PC-9 (cell line): ENCODE measurements at regions not wholly inside any gene's neighbourhood (a gene's known extent, or its start where the extent isn't known, plus 50 kb on each side); places are given as distances from the start of the nearest gene placed in this dataset.
A peak's percentile ranks its signal among the peaks of the same experiment; 100 is the strongest.

Experiments used
- BruUV-seq: library from RNA; stranded (reverse); fragments of 400-500 nt; replicated peaks from 2 replicates; lab custom pipeline; 2021; lab: Mats Ljungman, UMichigan
- CTCF ChIA-PET: fragments of 300-600 bp; sonication (Branson Sonifier 250); formaldehyde crosslinking; loops from one replicate; lab custom pipeline; 2022; ENCODE audit warnings: antibody characterized with exemption; lab: Charles Lee
- POLR2A ChIA-PET: fragments of 300-600 bp; sonication (Branson Sonifier 250); formaldehyde crosslinking; loops from one replicate; lab custom pipeline; 2022; ENCODE audit warnings: antibody characterized with exemption; ENCODE audit not compliant: unreplicated experiment; lab: Charles Lee
- DNase-seq, 2 experiments: peaks; one replicate each; pipeline versions ENCODE4 v3.0.0 to v3.0.0-alpha.2; 2015 to 2022; ENCODE audit warnings: mixed read lengths in 1 of 2
- H2AFZ ChIP-seq: fragments of 200-600 bp; sonication (generic); 2 replicates; pipeline ENCODE4 v1.8.1; 2017; ENCODE audit warnings: antibody characterized with exemption
- H3F3A ChIP-seq: fragments of 200-600 bp; sonication (generic); 2 replicates; pipeline ENCODE4 v1.8.1; 2017; ENCODE audit warnings: antibody characterized with exemption, mild to moderate bottlenecking, low read depth; ENCODE audit not compliant: insufficient read depth
- H3K27ac ChIP-seq: fragments of 200-600 bp; sonication (generic); 2 replicates; pipeline ENCODE4 v1.6.1; 2016; ENCODE audit warnings: mixed run types
- H3K27me3 ChIP-seq: fragments of 200-600 bp; sonication (generic); 2 replicates; pipeline ENCODE4 v1.6.1; 2016; ENCODE audit warnings: low read depth, mixed run types; ENCODE audit not compliant: insufficient read depth
- H3K36me3 ChIP-seq: fragments of 200-600 bp; sonication (generic); 2 replicates; pipeline ENCODE4 v1.6.1; 2016; ENCODE audit warnings: low read depth, mixed run types
- H3K4me1 ChIP-seq: fragments of 200-600 bp; sonication (generic); replicated peaks from 2 replicates; pipeline ENCODE4 v1.6.1; 2016; ENCODE audit warnings: mixed run types; ENCODE audit not compliant: insufficient read depth
- H3K4me2 ChIP-seq: fragments of 200-600 bp; sonication (generic); 2 replicates; pipeline ENCODE4 v1.6.1; 2017; ENCODE audit warnings: mixed run types
- H3K4me3 ChIP-seq: fragments of 200-600 bp; sonication (generic); 2 replicates; pipeline ENCODE4 v1.6.1; 2016; ENCODE audit warnings: mixed run types
- H3K79me2 ChIP-seq: fragments of 200-600 bp; sonication (generic); 2 replicates; pipeline ENCODE4 v1.6.1; 2017; ENCODE audit warnings: low read depth, mixed run types
- H3K9me2 ChIP-seq: fragments of 200-600 bp; sonication (generic); 2 replicates; pipeline ENCODE4 v1.8.1; 2017; ENCODE audit warnings: mild to moderate bottlenecking; ENCODE audit not compliant: insufficient read depth
- H3K9me3 ChIP-seq: fragments of 200-600 bp; sonication (generic); 2 replicates; pipeline ENCODE4 v1.8.1; 2016; ENCODE audit warnings: low read depth; ENCODE audit not compliant: insufficient read depth
- H4K20me1 ChIP-seq: fragments of 200-600 bp; sonication (generic); 2 replicates; pipeline ENCODE4 v1.8.1; 2017; ENCODE audit not compliant: insufficient read depth
- EZH2 ChIP-seq: fragments of 200-600 bp; sonication (generic); IDR thresholded peaks from 2 replicates; pipeline ENCODE4 v1.8.0; 2017; ENCODE audit warnings: antibody characterized with exemption, low read depth
- intact Hi-C: fragments of 100-400 bp; cut with micrococcal nuclease; formaldehyde crosslinking; loops from one replicate; pipeline ENCODE4 v1.10.0; 2022; ENCODE audit not compliant: unreplicated experiment
- TF ChIP-seq, protein P1 (sequence below): fragments of 200-600 bp; sonication (generic); conservative IDR thresholded peaks from 2 replicates; pipeline ENCODE4 v1.6.1; 2017; ENCODE audit warnings: mixed run types, antibody characterized with exemption, mild to moderate bottlenecking, moderate library complexity

DNA sequence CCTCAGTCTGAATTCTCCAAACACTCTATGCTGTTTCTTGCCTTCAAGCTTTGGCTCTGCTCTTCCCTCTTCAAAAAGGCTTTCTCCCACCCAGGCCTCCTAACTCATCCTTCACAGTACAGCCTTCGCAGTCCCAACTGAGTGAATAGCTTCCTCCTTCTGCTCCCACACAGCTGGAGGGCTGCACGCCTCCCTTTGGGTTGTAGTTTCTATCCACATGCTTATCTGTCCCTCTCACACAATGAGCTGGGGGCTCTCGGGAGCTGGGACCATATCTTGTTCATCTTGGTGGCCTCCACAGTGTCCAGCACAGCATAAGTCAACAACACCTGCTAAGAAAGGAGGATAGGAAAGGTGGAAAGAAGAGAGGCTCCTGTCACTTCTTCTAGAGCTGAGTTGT, 69.5 kb upstream of the XPA start:
- Histone ChIP-seq H3K36me3 (no peaks in the 10 kb centered on the region), H3F3A (no peaks in the 10 kb centered on the region), H3K4me2 (no peak overlapping the region), H3K4me1 (peaks cover 8% of the 10 kb centered on the region; the same call in 1 of the 2 replicates), H3K4me3 (no peak overlapping the region), H3K27ac (no peak overlapping the region), H3K27me3 (no peaks in the 10 kb centered on the region), H3K9me3 (no peaks in the 10 kb centered on the region), H4K20me1 (no peaks in the 10 kb centered on the region), H2AFZ (no peak overlapping the region), H3K79me2 (no peaks in the 10 kb centered on the region), H3K9me2 (no peaks in the 10 kb centered on the region)
- peak in 1 of 2 experiments; percentile 21 for DNase-seq
- ChIA-PET POLR2A (interaction anchor here (0.6 kb wide), 1 partner anchor 1014 kb away, joined by 5 read pairs; no protein-coding TSS in a partner anchor), CTCF (no interaction called here)
- TF ChIP-seq, protein P1, sequence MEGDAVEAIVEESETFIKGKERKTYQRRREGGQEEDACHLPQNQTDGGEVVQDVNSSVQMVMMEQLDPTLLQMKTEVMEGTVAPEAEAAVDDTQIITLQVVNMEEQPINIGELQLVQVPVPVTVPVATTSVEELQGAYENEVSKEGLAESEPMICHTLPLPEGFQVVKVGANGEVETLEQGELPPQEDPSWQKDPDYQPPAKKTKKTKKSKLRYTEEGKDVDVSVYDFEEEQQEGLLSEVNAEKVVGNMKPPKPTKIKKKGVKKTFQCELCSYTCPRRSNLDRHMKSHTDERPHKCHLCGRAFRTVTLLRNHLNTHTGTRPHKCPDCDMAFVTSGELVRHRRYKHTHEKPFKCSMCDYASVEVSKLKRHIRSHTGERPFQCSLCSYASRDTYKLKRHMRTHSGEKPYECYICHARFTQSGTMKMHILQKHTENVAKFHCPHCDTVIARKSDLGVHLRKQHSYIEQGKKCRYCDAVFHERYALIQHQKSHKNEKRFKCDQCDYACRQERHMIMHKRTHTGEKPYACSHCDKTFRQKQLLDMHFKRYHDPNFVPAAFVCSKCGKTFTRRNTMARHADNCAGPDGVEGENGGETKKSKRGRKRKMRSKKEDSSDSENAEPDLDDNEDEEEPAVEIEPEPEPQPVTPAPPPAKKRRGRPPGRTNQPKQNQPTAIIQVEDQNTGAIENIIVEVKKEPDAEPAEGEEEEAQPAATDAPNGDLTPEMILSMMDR: no peak
- no peak for TF ChIP-seq EZH2
- BruUV-seq: no TSS peak
- intact Hi-C loops: loop anchor here (2.0 kb wide), 1 partner anchor 52 kb away; no protein-coding TSS in a partner anchor

GRCh38 chr9:97767891-97768290, 70.8 kb upstream of the XPA start:
- no peaks in the 10 kb centered on the region for H3K36me3 ChIP-seq
- BruUV-seq: no TSS peak
- no peak overlapping the region for H3K4me2 ChIP-seq
- no peaks in the 10 kb centered on the region for H3K9me3 ChIP-seq
- H3K9me2 ChIP-seq: no peaks in the 10 kb centered on the region
- DNase-seq: no peak
- no peaks in the 10 kb centered on the region for H3K79me2 ChIP-seq
- no peak overlapping the region for H2AFZ ChIP-seq
- H3F3A ChIP-seq: no peaks in the 10 kb centered on the region
- H4K20me1 ChIP-seq: no peaks in the 10 kb centered on the region
- peaks cover 8% of the 10 kb centered on the region; the same call in 1 of the 2 replicates for H3K4me1 ChIP-seq
- ChIA-PET CTCF (no interaction called here), POLR2A (no interaction called here)
- H3K27me3 ChIP-seq: no peaks in the 10 kb centered on the region
- no peak overlapping the region for H3K4me3 ChIP-seq
- H3K27ac ChIP-seq: no peak overlapping the region
- intact Hi-C loops: loop anchor here (2.0 kb wide), 1 partner anchor 53 kb away; no protein-coding TSS in a partner anchor
- TF ChIP-seq, protein P1: no peak
- TF ChIP-seq EZH2: no peak

DNA sequence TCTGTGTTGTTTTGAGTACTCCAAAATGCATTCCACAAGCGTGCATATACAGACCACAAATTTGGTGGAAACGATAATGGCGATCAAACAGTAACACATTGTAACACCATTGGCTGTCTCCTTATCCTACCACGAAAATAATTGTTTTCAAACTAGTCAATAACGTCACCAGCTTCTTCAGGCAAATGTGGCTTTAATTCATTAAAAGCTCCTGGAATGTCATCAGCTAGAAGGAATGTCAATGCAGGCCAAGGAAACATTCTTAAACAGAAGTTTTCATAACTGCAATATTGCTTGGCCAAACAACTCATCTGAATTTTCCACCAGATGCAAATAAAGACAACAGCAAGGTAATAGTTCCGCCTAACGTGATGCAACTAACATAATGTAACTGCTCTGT, 71.6 kb upstream of the XPA start:
- Histone ChIP-seq H3K79me2 (no peaks in the 10 kb centered on the region), H3K9me3 (no peaks in the 10 kb centered on the region), H3K4me1 (peaks cover 11% of the 10 kb centered on the region; the same call in 1 of the 2 replicates), H3K4me3 (no peak overlapping the region), H3K9me2 (no peaks in the 10 kb centered on the region), H3K4me2 (no peak overlapping the region), H3K36me3 (no peaks in the 10 kb centered on the region), H4K20me1 (no peaks in the 10 kb centered on the region), H3K27ac (no peak overlapping the region), H2AFZ (no peak overlapping the region), H3F3A (no peaks in the 10 kb centered on the region), H3K27me3 (no peaks in the 10 kb centered on the region)
- BruUV-seq: no TSS peak
- TF ChIP-seq, protein P1: no peak
- TF ChIP-seq EZH2: no peak
- CTCF ChIA-PET: no interaction called here
- POLR2A ChIA-PET: no interaction called here
- intact Hi-C loops: no loop called here
- DNase-seq: no peak
